ENCODE measurements at regions not wholly inside any gene's neighbourhood (a gene's known extent, or its start where the extent isn't known, plus 50 kb on each side); places are given as distances from the start of the nearest gene placed in this dataset.
A peak's percentile ranks its signal among the peaks of the same experiment; 100 is the strongest.

- TF ChIP-seq TFAP4 (CRISPR knock-in tag; IDR thresholded peaks at IDR 0.05; ENCODE audit: borderline replicate concordance) (0 out of 2 replicates have a peak, but pooled peaks have one; percentile 12), SLC30A9 (CRISPR knock-in tag; IDR thresholded peaks at IDR 0.05) (no peak)
- Histone ChIP-seq H2AFZ (ENCODE audit: low read depth, low read length) (no peak overlapping the region), H3K36me3 (ENCODE audit: control insufficient read depth, insufficient read depth, low read length) (no peaks in the 10 kb centered on the region), H3K79me2 (ENCODE audit: control insufficient read depth, insufficient read depth, low read length) (no peaks in the 10 kb centered on the region), H3K27ac (ENCODE audit: extremely low read depth, low read depth, low read length) (no peak overlapping the region), H3K4me2 (ENCODE audit: insufficient read depth, low read length) (no peak overlapping the region), H3K9me1 (ENCODE audit: control insufficient read depth, insufficient read depth, low read length) (no peaks in the 10 kb centered on the region), H3K27me3 (ENCODE audit: control insufficient read depth in 2 of 2, insufficient read depth in 2 of 2, low read length in 2 of 2) (peaks cover 0 to 25% of the 10 kb centered on the region in 2 experiments; a peak in 2 of 5 replicates), H3K4me1 (replicated peaks in 1 of 2; ENCODE audit: control insufficient read depth in 2 of 2, insufficient read depth in 2 of 2, low read length in 2 of 2) (peaks cover 0 to 6% of the 10 kb centered on the region in 2 experiments; a peak in 2 of 5 replicates), H3K9ac (ENCODE audit: insufficient read depth in 1 of 2, low read depth in 2 of 2, low read length in 2 of 2) (no peak overlapping the region), H3K9me3 (replicated peaks; ENCODE audit: control insufficient read depth, insufficient read depth, low read depth, low read length) (no peaks in the 10 kb centered on the region), H4K20me1 (replicated peaks; ENCODE audit: control insufficient read depth, insufficient read depth, low read length) (no peaks in the 10 kb centered on the region; the same call in 1 of the 2 replicates), H3K4me3 (no peak overlapping the region)
- ATAC-seq = no peak
- FAIRE-seq = no peak
- POLR2A ChIA-PET = no interaction called here
- CTCF ChIA-PET (ENCODE audit: low intra/inter-chr PET ratio) = interaction anchor here (0.5 kb wide), 1 partner anchor 1439 kb away, joined by 3 read pairs; no protein-coding TSS in a partner anchor
- DNase-seq (ENCODE audit: extremely low read depth in 1 of 4, low spot score in 3 of 4) = no peak
- in situ Hi-C loops (cut with MboI) (loop anchor here (25.0 kb wide), 1 partner anchor 995 kb away; no protein-coding TSS in a partner anchor), intact Hi-C loops (cut with micrococcal nuclease) (no loop called here)
- BruUV-seq (replicated peaks) = no TSS peak
- 3% methylated on average over 2 of the region's 2 CpGs for WGBS (ENCODE audit: insufficient coverage, low coverage, missing lambda C conversion rate)
Measured at GRCh38 chr10:46232084-46232483, 54.7 kb upstream of the ANTXRL start.

GRCh38 chr10:46232666-46233065 lies 54.1 kb upstream of the ANTXRL start:
- Histone ChIP-seq H3K4me3 (no peak overlapping the region), H2AFZ (ENCODE audit: low read depth, low read length) (0 out of 2 replicates have a peak overlapping the region, but pooled peaks have one; percentile 9), H3K36me3 (ENCODE audit: control insufficient read depth, insufficient read depth, low read length) (no peaks in the 10 kb centered on the region), H3K9ac (ENCODE audit: insufficient read depth in 1 of 2, low read depth in 2 of 2, low read length in 2 of 2) (no peak overlapping the region), H3K27ac (ENCODE audit: extremely low read depth, low read depth, low read length) (no peak overlapping the region), H4K20me1 (replicated peaks; ENCODE audit: control insufficient read depth, insufficient read depth, low read length) (no peaks in the 10 kb centered on the region; the same call in 1 of the 2 replicates), H3K4me1 (replicated peaks in 1 of 2; ENCODE audit: control insufficient read depth in 2 of 2, insufficient read depth in 2 of 2, low read length in 2 of 2) (peaks cover 0 to 6% of the 10 kb centered on the region in 2 experiments; a peak in 2 of 5 replicates), H3K9me1 (ENCODE audit: control insufficient read depth, insufficient read depth, low read length) (no peaks in the 10 kb centered on the region), H3K79me2 (ENCODE audit: control insufficient read depth, insufficient read depth, low read length) (no peaks in the 10 kb centered on the region), H3K27me3 (ENCODE audit: control insufficient read depth in 2 of 2, insufficient read depth in 2 of 2, low read length in 2 of 2) (peaks cover 0 to 28% of the 10 kb centered on the region in 2 experiments; a peak in 2 of 5 replicates), H3K4me2 (ENCODE audit: insufficient read depth, low read length) (no peak overlapping the region), H3K9me3 (replicated peaks; ENCODE audit: control insufficient read depth, insufficient read depth, low read depth, low read length) (no peaks in the 10 kb centered on the region)
- intact Hi-C loops (cut with micrococcal nuclease) (no loop called here), in situ Hi-C loops (cut with MboI) (loop anchor here (25.0 kb wide), 1 partner anchor 995 kb away; no protein-coding TSS in a partner anchor)
- DNase-seq (ENCODE audit: extremely low read depth in 1 of 4, low spot score in 3 of 4) (no peak), FAIRE-seq (no peak), ATAC-seq (no peak)
- no peak for TF ChIP-seq MED1 (CRISPR knock-in tag; IDR thresholded peaks at IDR 0.05; ENCODE audit: borderline replicate concordance)
- no peak for TF ChIP-seq TAF15 (IDR thresholded peaks at IDR 0.05; ENCODE audit: low read depth, low read length)
- CTCF ChIA-PET (ENCODE audit: low intra/inter-chr PET ratio) = no interaction called here
- BruUV-seq (replicated peaks) = no TSS peak
- POLR2A ChIA-PET = no interaction called here
- 0% methylated on average over 9 of the region's 9 CpGs for WGBS (ENCODE audit: insufficient coverage, low coverage, missing lambda C conversion rate)

Measured in K562 (cell line).